Pancreas (tissue), 10 donors: ENCODE measurements at regions not wholly inside any gene's neighbourhood (a gene's known extent, or its start where the extent isn't known, plus 50 kb on each side); places are given as distances from the start of the nearest gene placed in this dataset.

Source experiments
- ATAC-seq, 4 donors: fragments of 200-7000 bp; cut with Tn5 transposase; one replicate each; pipeline versions ENCODE4 v1.8.0 to v1.9.1; 2020; ENCODE audit warnings: mild to moderate bottlenecking in 4 of 4, moderate library complexity in 4 of 4
- DNase-seq, 6 donors: peaks; one replicate each; pipeline ENCODE4 v3.0.0-alpha.2; 2020
- FAIRE-seq: peaks from 2 replicates; lab custom pipeline; 2012; peaks lifted over from hg19 to GRCh38; lab: Jason Lieb, UNC
- H3K27ac ChIP-seq, 4 donors: fragments of 200-600 bp; sonication (generic); 1 replicate in 3 of 4; 2 replicates in 1 of 4; pipeline versions ENCODE4 v1.5.0 to v1.8.0; 2020
- H3K27me3 ChIP-seq, 4 donors: fragments of 200-600 bp; one replicate each; pipeline ENCODE4 v1.8.0; 2021
- H3K36me3 ChIP-seq, 3 donors: fragments of 200-600 bp; sonication (generic) in 1 of 3; one replicate each; pipeline versions ENCODE4 v1.5.0 to v1.8.0; 2020 to 2021
- H3K4me1 ChIP-seq, 3 donors: fragments of 200-600 bp; one replicate each; pipeline ENCODE4 v1.8.0; 2021
- H3K4me3 ChIP-seq, 4 donors: fragments of 200-600 bp; sonication (generic) in 2 of 4; one replicate each; pipeline versions ENCODE4 v1.5.0 to v1.8.0; 2020 to 2021
- H3K9me3 ChIP-seq, 4 donors: fragments of 200-600 bp; one replicate each; pipeline ENCODE4 v1.8.0; 2021
- CTCF ChIP-seq, 4 donors: fragments of 200-600 bp; sonication (generic) in 3 of 4; IDR thresholded peaks; one replicate each; pipeline versions ENCODE4 v1.5.0 to v1.8.0; 2021; ENCODE audit warnings: antibody characterized with exemption in 4 of 4
- WGBS, 2 donors: extraction: QIAGEN DNeasy Blood & Tissue Kit; methylation state at CpG; one replicate each; pipeline ENCODE4 v1.1.7; 2013; 5-methylcytosine and 5-hydroxymethylcytosine counted together
- intact Hi-C, 3 donors: fragments of 100-400 bp; cut with DNase I; formaldehyde crosslinking; loops; one replicate each; pipeline versions ENCODE4 v1.11.1 to v1.14.2; 2022
- donor health status: healthy with polysubstance abuse.
- donor health status: DM: no; HTN: no; CAD: no; lungs with moderate emphysema.
- donor health status: DM: no; HTN: no; CAD: no.
- donor health status: control.
- donor health status: control.
- donor health status: Bipolar disorder and iron deficiency.
- donor health status: DM: yes; HTN: yes; CAD: no.
- donor health status: DM: no; HTN: no; CAD: no.
- donor health status: DM: no; HTN: no; CAD: no.
- donor health status: DM: yes; HTN: yes; CAD: no.

GRCh38 chr21:18914570-18914969 is 511.0 kb upstream of the TMPRSS15 start:
- intact Hi-C loops = no loop called here
- no peaks in the 10 kb centered on the region for H3K36me3 ChIP-seq
- no peak overlapping the region for H3K27ac ChIP-seq
- H3K27me3 ChIP-seq = no peaks in the 10 kb centered on the region
- H3K4me3 ChIP-seq = no peak overlapping the region
- WGBS, 2 donors = 86% methylated on average over 2 of the region's 2 CpGs
- H3K4me1 ChIP-seq = no peaks in the 10 kb centered on the region
- no peak for FAIRE-seq
- ATAC-seq = no peak
- no peak for TF ChIP-seq CTCF (IDR thresholded peaks at IDR 0.05)
- H3K9me3 ChIP-seq = no peaks in the 10 kb centered on the region
- no peak for DNase-seq

- Histone ChIP-seq H3K4me1 (no peaks in the 10 kb centered on the region), H3K9me3 (no peaks in the 10 kb centered on the region), H3K4me3 (no peak overlapping the region), H3K27me3 (no peaks in the 10 kb centered on the region), H3K27ac (no peak overlapping the region), H3K36me3 (no peaks in the 10 kb centered on the region)
- no peak for TF ChIP-seq CTCF (IDR thresholded peaks at IDR 0.05)
- intact Hi-C loops = no loop called here
- WGBS, 2 donors = 11 to 12% methylated on average over 6 of the region's 6 CpGs
- FAIRE-seq = no peak
- peak in 2 of 4 donors; percentile 24 to 65 for ATAC-seq
- no peak for DNase-seq
Measured at GRCh38 chr21:18917622-18918021, 514.0 kb upstream of the TMPRSS15 start.

- H3K4me3 ChIP-seq = no peak overlapping the region
- ATAC-seq (no peak), DNase-seq (no peak), FAIRE-seq (no peak)
- no peak for TF ChIP-seq CTCF (IDR thresholded peaks at IDR 0.05)
- no peak overlapping the region for H3K27ac ChIP-seq
- no peaks in the 10 kb centered on the region for H3K9me3 ChIP-seq
- peaks cover 0 to 4% (median 0%) of the 10 kb centered on the region in 4 donors for H3K27me3 ChIP-seq
- H3K4me1 ChIP-seq = no peaks in the 10 kb centered on the region
- no peaks in the 10 kb centered on the region for H3K36me3 ChIP-seq
- intact Hi-C loops = no loop called here
Measured at GRCh38 chr21:18931237-18931636, 527.7 kb upstream of the TMPRSS15 start.

GRCh38 chr21:18937337-18937736 is 533.8 kb upstream of the TMPRSS15 start:
- H3K9me3 ChIP-seq = no peaks in the 10 kb centered on the region
- no peak for TF ChIP-seq CTCF (IDR thresholded peaks at IDR 0.05)
- H3K4me1 ChIP-seq = no peaks in the 10 kb centered on the region
- H3K27me3 ChIP-seq = no peaks in the 10 kb centered on the region
- H3K36me3 ChIP-seq = no peaks in the 10 kb centered on the region
- no peak for DNase-seq
- no peak overlapping the region for H3K4me3 ChIP-seq
- 46 to 50% methylated on average over 7 of the region's 7 CpGs for WGBS, 2 donors
- ATAC-seq = no peak
- FAIRE-seq = no peak
- H3K27ac ChIP-seq = no peak overlapping the region
- intact Hi-C loops = no loop called here

DNA sequence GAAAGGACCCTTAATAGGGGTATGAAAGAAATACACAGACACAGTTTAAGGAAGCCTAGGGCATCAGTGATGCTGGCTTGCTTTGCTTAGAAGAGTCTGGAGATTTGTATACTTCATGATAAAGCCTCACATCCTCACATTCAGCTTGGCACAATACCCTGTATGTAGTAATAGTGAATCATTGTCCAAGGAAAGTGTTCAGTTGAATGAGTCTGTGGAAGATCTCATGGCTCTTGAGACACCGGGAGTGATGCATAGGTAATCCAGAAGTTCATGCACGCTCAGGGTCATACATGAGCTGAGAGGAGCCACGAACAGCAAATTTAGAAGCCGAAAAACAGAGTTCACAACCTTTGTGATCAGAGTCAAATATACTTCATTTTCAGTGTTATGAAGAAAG is 537.2 kb upstream of the TMPRSS15 start:
- intact Hi-C loops = no loop called here
- 59 to 79% methylated on average over 4 of the region's 4 CpGs for WGBS, 2 donors
- no peak for TF ChIP-seq CTCF (IDR thresholded peaks at IDR 0.05)

More for the DNA sequence above, 537.2 kb upstream of the TMPRSS15 start:
- H3K36me3 ChIP-seq = no peaks in the 10 kb centered on the region
- FAIRE-seq (no peak), ATAC-seq (no peak), DNase-seq (no peak)
- H3K4me1 ChIP-seq = no peaks in the 10 kb centered on the region
- no peaks in the 10 kb centered on the region for H3K27me3 ChIP-seq
- H3K9me3 ChIP-seq = no peaks in the 10 kb centered on the region
- no peak overlapping the region for H3K4me3 ChIP-seq
- H3K27ac ChIP-seq = no peak overlapping the region
